HCT116 (cell line): ENCODE measurements at regions not wholly inside any gene's neighbourhood (a gene's known extent, or its start where the extent isn't known, plus 50 kb on each side); places are given as distances from the start of the nearest gene placed in this dataset.

Source experiments
- ATAC-seq: fragments of 200-7000 bp; cut with Tn5 transposase; 2 replicates; pipeline ENCODE4 v1.9.1; 2020; ENCODE audit warnings: mild to moderate bottlenecking, moderate library complexity
- BruUV-seq: library from RNA; stranded (reverse); fragments of 400-500 nt; replicated peaks from 2 replicates; lab custom pipeline; 2021; lab: Mats Ljungman, UMichigan
- CTCF ChIA-PET: fragments of 300-600 bp; sonication (Branson Sonifier 250); formaldehyde crosslinking; loops from one replicate; lab custom pipeline; 2021; ENCODE audit warnings: antibody characterized with exemption; lab: Charles Lee
- POLR2A ChIA-PET: fragments of 300-600, 350-600 bp; sonication (Branson Sonifier 250); formaldehyde crosslinking; loops from one replicate; lab custom pipeline; 2021; ENCODE audit warnings: antibody characterized with exemption; lab: Charles Lee
- RAD21 ChIA-PET, 2 experiments: fragments of 300-600 bp; sonication (Branson Sonifier 250); formaldehyde crosslinking; loops; one replicate each; lab custom pipeline; 2023; ENCODE audit warnings: low total read pairs in 2 of 2; ENCODE audit not compliant: uncharacterized antibody in 2 of 2, unreplicated experiment in 2 of 2, low non-redundant PET in 1 of 2; lab: Charles Lee
- DNase-seq: peaks from one replicate; pipeline ENCODE4 v3.0.0-alpha.2; 2010; ENCODE audit warnings: low read depth, low spot score
- H2AFZ ChIP-seq: fragments of 200-600 bp; shearing (Covaris generic), sonication (generic); 2 replicates; pipeline ENCODE4 v1.6.1; 2017; ENCODE audit warnings: low read depth, mixed run types, mixed read lengths, antibody characterized with exemption, low read length; ENCODE audit not compliant: poor library complexity, severe bottlenecking
- H3K27ac ChIP-seq: 2 replicates; pipeline ENCODE4 v1.5.1; 2012; ENCODE audit warnings: low read depth, low read length
- H3K27me3 ChIP-seq: fragments of 200-600 bp; sonication (generic); 2 replicates; pipeline ENCODE4 v1.6.1; 2016; ENCODE audit warnings: mixed run types, low read length, mixed read lengths; ENCODE audit not compliant: insufficient read depth
- H3K36me3 ChIP-seq, 2 experiments: fragments of 200-500 bp in 1 of 2; fragments of 200-600 bp in 1 of 2; sonication (Bioruptor generic) in 1 of 2; sonication (generic) in 1 of 2; 2 replicates each; pipeline versions ENCODE4 v1.5.1 to v1.6.1; 2014 to 2016; ENCODE audit warnings: low read length in 2 of 2, inconsistent platforms in 1 of 2, mixed read lengths in 1 of 2, mixed run types in 1 of 2; ENCODE audit not compliant: insufficient read depth in 2 of 2, control insufficient read depth in 1 of 2
- H3K4me1 ChIP-seq, 2 experiments: fragments of 200-600 bp in 1 of 2; sonication (generic) in 1 of 2; 2 replicates each; pipeline versions ENCODE4 v1.5.1 to v1.6.1; 2012 to 2017; ENCODE audit warnings: low read length in 2 of 2, inconsistent platforms in 1 of 2, mild to moderate bottlenecking in 1 of 2, mixed read lengths in 1 of 2, mixed run types in 1 of 2, moderate library complexity in 1 of 2; ENCODE audit not compliant: insufficient read depth in 2 of 2, control insufficient read depth in 1 of 2
- H3K4me2 ChIP-seq: fragments of 200-600 bp; sonication (generic); 2 replicates; pipeline ENCODE4 v1.6.1; 2017; ENCODE audit warnings: mixed run types, low read length, mixed read lengths
- H3K4me3 ChIP-seq, 2 experiments: fragments of 200-600 bp in 1 of 2; sonication (generic) in 1 of 2; replicated peaks in 1 of 2; 2 replicates each; pipeline ENCODE4 v1.5.1; 2011 to 2016; ENCODE audit warnings: low read length in 2 of 2, control low read depth in 1 of 2, low read depth in 1 of 2, mild to moderate bottlenecking in 1 of 2, mixed read lengths in 1 of 2, mixed run types in 1 of 2
- H3K79me2 ChIP-seq: fragments of 200-600 bp; sonication (generic); 2 replicates; pipeline ENCODE4 v1.6.1; 2017; ENCODE audit warnings: mild to moderate bottlenecking, mixed run types, low read length, moderate library complexity, mixed read lengths; ENCODE audit not compliant: insufficient read depth
- H3K9ac ChIP-seq: fragments of 200-600 bp; sonication (generic); 2 replicates; pipeline ENCODE4 v1.6.1; 2016; ENCODE audit warnings: low read length, mixed read lengths
- H3K9me2 ChIP-seq: fragments of 200-600 bp; sonication (generic), shearing (Covaris generic); 2 replicates; pipeline ENCODE4 v1.6.1; 2017; ENCODE audit warnings: mixed run types, mild to moderate bottlenecking, moderate library complexity; ENCODE audit not compliant: insufficient read depth
- H3K9me3 ChIP-seq, 2 experiments: fragments of 200-500 bp in 1 of 2; fragments of 200-600 bp in 1 of 2; sonication (Bioruptor generic) in 1 of 2; sonication (generic) in 1 of 2; 2 replicates each; pipeline ENCODE4 v1.6.1; 2014 to 2017; ENCODE audit warnings: low read length in 2 of 2, mixed read lengths in 2 of 2, inconsistent platforms in 1 of 2, low read depth in 1 of 2, mild to moderate bottlenecking in 1 of 2, mixed run types in 1 of 2, moderate library complexity in 1 of 2; ENCODE audit not compliant: control insufficient read depth in 1 of 2, insufficient read depth in 1 of 2
- H4K20me1 ChIP-seq: fragments of 200-600 bp; sonication (generic), shearing (Covaris generic); 2 replicates; pipeline ENCODE4 v1.6.1; 2017; ENCODE audit warnings: mixed run types, mild to moderate bottlenecking, moderate library complexity; ENCODE audit not compliant: insufficient read depth
- CBX3 ChIP-seq: IDR thresholded peaks from 2 replicates; pipeline ENCODE4 v1.6.1; 2012; ENCODE audit warnings: low read depth
- ELF1 ChIP-seq: IDR thresholded peaks from 2 replicates; pipeline ENCODE4 v1.6.1; 2012; ENCODE audit warnings: low read depth, borderline replicate concordance
- EZH2phosphoT487 ChIP-seq: fragments of 200-600 bp; IDR thresholded peaks from 2 replicates; pipeline ENCODE4 v1.6.1; 2018; ENCODE audit warnings: antibody characterized with exemption, borderline replicate concordance
- FOSL1 ChIP-seq: IDR thresholded peaks from 2 replicates; pipeline ENCODE4 v1.6.1; 2012; ENCODE audit warnings: low read depth
- RAD21 ChIP-seq: IDR thresholded peaks from 2 replicates; pipeline ENCODE4 v1.6.1; 2012; ENCODE audit warnings: low read depth, mild to moderate bottlenecking
- SIN3A ChIP-seq: IDR thresholded peaks from 2 replicates; pipeline ENCODE4 v1.6.1; 2012; ENCODE audit warnings: low read depth
- YY1 ChIP-seq: IDR thresholded peaks from 2 replicates; pipeline ENCODE4 v1.6.1; 2011; ENCODE audit warnings: low read length, low read depth, moderate library complexity, mild to moderate bottlenecking; ENCODE audit not compliant: insufficient replicate concordance; ENCODE audit errors: extremely low read depth
- ZNF274 ChIP-seq: fragments of 200-500 bp; sonication (Bioruptor generic); IDR thresholded peaks from 2 replicates; pipeline ENCODE4 v1.6.1; 2014; ENCODE audit warnings: mild to moderate bottlenecking, low read depth, low read length, inconsistent platforms
- intact Hi-C: fragments of 100-400 bp; cut with micrococcal nuclease; formaldehyde crosslinking; loops from 2 replicates; pipeline ENCODE4 v1.10.0; 2022
- TF ChIP-seq, protein P1 (sequence below): IDR thresholded peaks from 2 replicates; pipeline ENCODE4 v1.6.1; 2011; ENCODE audit warnings: mild to moderate bottlenecking, low read length, moderate library complexity; ENCODE audit not compliant: insufficient replicate concordance; ENCODE audit errors: extremely low read depth
- TF ChIP-seq, protein P2 (sequence below): IDR thresholded peaks from 2 replicates; pipeline ENCODE4 v1.6.1; 2012

DNA sequence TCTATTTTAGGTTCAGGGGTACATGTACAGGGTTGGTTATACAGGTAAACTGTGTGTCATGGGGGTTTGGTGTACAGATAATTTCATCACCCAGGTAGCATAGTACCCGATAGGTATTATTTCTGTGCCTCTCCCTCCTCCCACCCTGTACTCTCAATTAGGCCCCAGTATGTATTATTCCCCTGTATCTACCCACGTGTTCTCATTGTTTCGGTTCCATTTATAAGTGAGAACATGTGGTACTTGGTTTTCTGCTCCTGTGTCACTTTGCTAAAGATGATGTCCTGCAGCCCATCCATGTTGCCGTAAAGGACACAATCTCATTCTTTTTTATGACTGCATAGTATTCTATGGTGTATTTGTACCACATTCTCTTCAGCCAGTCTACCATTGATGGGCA, 96.8 kb upstream of the SLC24A2 start:
- CTCF ChIA-PET: no interaction called here
- BruUV-seq: no TSS peak
- Histone ChIP-seq H3K4me3 (no peak overlapping the region), H3K9me2 (no peaks in the 10 kb centered on the region), H2AFZ (no peak overlapping the region), H3K4me2 (no peak overlapping the region), H3K4me1 (no peaks in the 10 kb centered on the region), H3K36me3 (no peaks in the 10 kb centered on the region), H3K27ac (no peak overlapping the region), H3K79me2 (no peaks in the 10 kb centered on the region), H3K9ac (no peak overlapping the region), H4K20me1 (no peaks in the 10 kb centered on the region)
- intact Hi-C loops: no loop called here
- RAD21 ChIA-PET: no interaction called here
- DNase-seq (no peak), ATAC-seq (no peak)
- POLR2A ChIA-PET: no interaction called here
- TF ChIP-seq EZH2phosphoT487 (no peak), RAD21 (no peak), YY1 (no peak), FOSL1 (no peak), ZNF274 (no peak), SIN3A (no peak), CBX3 (no peak), ELF1 (no peak)
- TF ChIP-seq, protein P1, sequence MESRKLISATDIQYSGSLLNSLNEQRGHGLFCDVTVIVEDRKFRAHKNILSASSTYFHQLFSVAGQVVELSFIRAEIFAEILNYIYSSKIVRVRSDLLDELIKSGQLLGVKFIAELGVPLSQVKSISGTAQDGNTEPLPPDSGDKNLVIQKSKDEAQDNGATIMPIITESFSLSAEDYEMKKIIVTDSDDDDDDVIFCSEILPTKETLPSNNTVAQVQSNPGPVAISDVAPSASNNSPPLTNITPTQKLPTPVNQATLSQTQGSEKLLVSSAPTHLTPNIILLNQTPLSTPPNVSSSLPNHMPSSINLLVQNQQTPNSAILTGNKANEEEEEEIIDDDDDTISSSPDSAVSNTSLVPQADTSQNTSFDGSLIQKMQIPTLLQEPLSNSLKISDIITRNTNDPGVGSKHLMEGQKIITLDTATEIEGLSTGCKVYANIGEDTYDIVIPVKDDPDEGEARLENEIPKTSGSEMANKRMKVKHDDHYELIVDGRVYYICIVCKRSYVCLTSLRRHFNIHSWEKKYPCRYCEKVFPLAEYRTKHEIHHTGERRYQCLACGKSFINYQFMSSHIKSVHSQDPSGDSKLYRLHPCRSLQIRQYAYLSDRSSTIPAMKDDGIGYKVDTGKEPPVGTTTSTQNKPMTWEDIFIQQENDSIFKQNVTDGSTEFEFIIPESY: no peak
- TF ChIP-seq, protein P2, sequence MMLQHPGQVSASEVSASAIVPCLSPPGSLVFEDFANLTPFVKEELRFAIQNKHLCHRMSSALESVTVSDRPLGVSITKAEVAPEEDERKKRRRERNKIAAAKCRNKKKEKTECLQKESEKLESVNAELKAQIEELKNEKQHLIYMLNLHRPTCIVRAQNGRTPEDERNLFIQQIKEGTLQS: no peak
- TF ChIP-seq, all 23 proteins: peak for 0
- Histone ChIP-seq H3K27me3 (0 out of 2 replicates have a peak, but pooled peaks cover 7% of the 10 kb centered on the region), H3K9me3 (no peaks in the 10 kb centered on the region)
